ENCODE measurements at regions not wholly inside any gene's neighbourhood (a gene's known extent, or its start where the extent isn't known, plus 50 kb on each side); places are given as distances from the start of the nearest gene placed in this dataset.

GRCh38 chr20:58087562-58087858 is 140.9 kb downstream of the ANKRD60 start:
- DNase-seq, result no peak

GRCh38 chr20:58086763-58087561 is 141.5 kb downstream of the ANKRD60 start:
- peak; percentile 19 for DNase-seq

GRCh38 chr20:58084966-58085365 is 143.5 kb downstream of the ANKRD60 start:
- no peak for DNase-seq

- DNase-seq, result no peak
Observed at GRCh38 chr20:58084566-58084965, 143.9 kb downstream of the ANKRD60 start.

DNA sequence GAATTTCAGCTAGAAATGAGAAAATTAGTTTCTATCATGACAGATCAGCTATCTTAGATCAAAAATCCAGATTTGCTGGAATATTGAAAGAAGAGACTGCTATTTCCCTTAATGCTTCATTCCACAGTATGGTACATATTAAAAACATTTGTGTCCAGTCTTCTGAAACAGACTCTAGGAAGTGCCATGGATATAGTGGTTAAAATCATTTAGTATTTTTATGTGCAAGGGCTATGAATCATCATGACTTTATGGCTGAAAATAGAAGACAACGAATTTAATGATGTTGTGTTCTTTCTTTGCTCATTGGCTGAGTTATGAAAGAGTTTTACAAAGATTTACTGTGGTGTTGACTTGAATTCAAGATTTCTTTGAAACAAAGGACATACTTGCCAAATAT is 146.6 kb downstream of the ANKRD60 start:
- no peak for DNase-seq

GRCh38 chr20:58078741-58079522 is 149.5 kb downstream of the ANKRD60 start:
- no peak for DNase-seq

DNA sequence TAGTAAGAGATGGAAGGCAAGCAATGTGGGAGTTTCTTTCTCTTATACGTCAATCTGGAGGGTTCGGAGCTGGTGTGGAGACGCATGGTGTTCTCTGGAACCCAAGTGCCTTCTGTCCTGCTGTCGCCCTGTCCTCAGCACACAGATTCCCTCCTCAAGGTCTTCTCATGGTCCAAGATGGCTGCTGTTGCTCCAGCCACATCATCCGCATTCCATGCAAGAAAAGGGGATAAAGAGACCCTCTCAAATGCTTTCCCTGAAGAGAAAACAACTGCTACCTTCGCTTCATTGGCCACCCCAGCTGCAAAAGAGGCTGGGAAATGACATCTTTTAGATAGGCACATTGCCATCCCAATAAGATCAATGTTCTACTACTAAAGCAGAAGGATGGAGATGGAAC is 151.2 kb downstream of the ANKRD60 start:
- no peak for DNase-seq

DNA sequence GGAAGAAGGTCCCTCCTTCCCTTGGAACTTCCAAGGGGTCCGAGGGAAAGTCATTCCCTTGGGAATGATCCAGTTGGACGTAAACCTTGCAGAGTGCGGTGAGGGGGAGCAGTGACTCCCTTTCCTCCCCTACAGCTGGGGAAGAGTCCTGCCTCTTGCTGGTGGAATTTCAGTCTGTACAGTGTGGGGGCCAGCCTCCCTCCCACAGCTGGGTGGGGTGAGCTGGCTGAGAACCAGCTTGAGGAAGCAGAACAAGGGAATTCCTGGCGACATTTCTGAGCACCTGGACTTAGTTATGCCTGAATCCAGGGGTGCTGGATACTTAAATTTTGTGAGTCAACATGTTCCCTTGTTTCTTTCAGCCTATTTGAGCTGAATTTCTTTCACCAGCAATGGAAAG is 152.0 kb downstream of the ANKRD60 start:
- DNase-seq, result no peak

DNA sequence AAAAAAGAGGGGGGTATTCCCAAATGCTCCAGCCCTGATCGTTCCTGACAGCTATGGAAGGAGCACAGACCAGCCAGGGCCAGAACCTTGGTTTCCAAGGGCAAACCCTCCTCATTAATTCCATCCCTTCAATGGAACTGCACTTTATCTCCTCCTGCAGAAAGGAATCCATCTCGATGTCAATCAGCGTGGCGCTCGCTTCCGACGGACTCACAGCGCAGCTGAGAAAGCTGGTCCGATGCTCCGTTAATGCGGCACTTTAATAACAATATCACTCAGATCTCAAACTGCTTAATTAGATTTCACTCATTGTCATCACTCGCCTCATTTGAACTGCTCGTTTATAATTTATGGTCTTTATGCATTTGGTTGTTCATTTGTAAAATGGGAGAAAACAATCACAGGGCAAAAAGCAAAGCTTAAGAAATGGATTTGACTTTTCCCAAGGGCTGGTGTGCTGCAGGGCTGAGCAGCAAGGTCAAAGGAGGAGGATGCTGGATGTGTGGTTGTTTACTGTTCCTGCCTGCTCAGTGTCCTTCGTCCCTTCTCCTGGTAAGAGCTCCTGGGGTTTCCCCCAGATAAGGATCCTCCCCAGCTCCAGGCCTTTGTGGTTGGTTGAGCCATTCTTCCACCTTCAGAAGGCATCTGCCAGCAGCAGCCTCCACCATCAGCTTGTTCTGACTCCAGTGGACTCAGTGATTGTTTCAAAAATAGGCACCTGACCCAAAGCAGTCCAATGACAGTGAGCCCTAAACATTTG is 152.7 kb downstream of the ANKRD60 start:
- no peak for DNase-seq

DNA sequence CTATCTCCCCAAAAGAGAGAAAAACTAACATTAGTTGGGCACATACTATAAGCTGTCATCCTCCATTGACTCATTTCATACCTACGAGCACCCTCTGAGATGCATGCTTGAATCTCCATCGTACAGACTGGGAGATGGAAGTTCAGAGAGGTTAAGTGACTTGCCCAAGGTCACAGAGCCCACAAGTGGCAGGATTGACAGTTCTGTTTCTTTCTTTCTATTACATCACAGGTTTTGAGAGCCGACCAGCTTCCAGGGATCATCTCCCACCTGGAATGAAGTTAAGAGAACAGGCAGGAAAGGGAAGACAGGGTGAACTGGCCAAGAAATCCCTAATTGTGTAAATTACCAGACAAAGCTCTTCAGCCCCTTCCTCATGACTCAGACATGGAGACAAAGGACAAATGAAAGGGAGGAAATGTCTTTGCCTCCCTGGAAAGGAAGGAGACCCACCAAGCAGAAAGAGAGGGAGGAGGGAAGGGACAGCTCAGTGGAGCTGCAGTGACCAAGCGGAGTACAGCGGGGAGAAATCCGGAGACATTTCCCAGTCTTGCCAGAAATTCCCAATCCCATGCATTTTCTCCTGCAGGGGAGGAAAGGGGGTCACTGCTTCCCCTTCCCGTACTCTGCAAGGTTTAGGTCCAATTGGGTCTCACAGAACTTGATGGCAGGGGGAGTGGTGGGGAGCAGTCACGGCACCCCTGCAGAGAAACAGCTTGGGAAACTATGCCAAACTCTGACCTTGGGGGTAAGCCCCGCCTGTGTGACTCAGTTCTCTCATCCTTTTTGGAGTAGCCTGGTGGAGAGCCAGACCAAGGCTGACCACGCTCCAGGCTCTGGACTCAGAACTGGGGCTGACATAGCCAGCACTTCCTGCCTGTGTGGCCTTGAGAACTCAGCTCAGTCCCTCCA is 154.3 kb downstream of the ANKRD60 start:
- DNase-seq, result no peak

- no peak for DNase-seq
Observed at GRCh38 chr20:58072695-58073671, 155.5 kb downstream of the ANKRD60 start.

DNA sequence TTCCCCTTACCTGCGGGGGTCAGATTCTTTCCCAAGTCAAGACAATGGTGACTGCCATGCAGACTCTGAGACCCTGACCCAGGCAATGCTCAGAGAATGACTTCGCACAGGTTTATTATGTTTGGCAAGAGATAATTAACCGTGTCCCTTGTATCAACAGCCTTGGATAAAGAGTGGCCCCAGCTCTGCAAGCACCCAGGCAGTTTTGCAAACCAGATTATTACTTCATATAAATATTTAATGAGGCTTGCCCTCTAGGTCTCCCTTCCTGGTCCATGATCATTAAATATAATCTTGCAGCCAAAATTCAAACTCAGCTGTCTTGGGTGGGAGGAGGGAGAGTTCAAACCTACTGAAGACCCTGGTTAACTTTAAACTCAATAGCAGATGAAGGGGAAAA is 156.5 kb downstream of the ANKRD60 start:
- no peak for DNase-seq

DNA sequence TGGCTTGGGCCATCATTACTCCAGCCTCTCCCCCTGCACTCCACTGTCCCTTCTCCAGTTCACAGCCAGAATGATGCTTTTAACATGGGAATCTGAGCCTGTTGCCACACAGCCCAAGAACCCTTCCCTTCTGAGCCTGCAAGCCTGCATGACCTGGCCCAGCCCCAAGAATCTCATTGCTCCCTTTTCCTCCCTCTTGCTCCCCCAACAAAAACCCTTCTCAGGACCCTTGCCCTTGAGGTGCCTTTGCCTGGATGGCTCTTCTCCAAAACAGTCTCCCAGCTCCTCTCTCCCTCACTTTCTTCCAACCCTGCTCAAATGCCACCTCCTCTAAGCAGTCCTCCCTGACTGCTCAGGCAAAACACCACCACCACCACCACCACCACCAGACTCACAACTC is 157.2 kb downstream of the ANKRD60 start:
- no peak for DNase-seq

DNA sequence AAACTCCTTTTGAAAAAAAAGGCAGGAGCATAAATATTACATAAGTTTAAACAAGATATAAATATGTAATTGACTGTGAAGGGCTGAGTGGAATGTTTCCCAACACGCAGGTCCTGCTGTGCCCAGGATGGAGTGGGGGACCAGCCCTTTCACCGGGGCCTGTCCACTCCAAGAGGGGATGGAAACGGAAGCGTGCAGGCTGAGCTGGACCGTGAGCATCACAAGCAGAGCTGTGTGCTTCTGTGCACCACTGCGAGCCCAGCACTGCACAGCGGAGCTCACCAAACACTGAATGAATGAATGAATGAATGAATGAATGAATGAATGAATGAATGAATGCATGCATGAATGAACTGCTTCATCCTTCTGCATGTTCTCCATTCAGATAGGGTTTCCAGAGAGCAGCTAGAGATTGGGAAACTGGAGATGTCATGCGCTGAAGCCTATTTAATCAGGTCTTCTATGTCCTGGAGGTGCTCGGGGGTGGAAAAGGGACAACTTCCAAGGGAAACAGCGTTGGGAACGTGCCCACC is 157.7 kb downstream of the ANKRD60 start:
- DNase-seq, result no peak

- DNase-seq, result no peak
Observed at GRCh38 chr20:58069796-58070663, 158.4 kb downstream of the ANKRD60 start.

GRCh38 chr20:58069207-58069606 is 159.2 kb downstream of the ANKRD60 start:
- no peak for DNase-seq

DNA sequence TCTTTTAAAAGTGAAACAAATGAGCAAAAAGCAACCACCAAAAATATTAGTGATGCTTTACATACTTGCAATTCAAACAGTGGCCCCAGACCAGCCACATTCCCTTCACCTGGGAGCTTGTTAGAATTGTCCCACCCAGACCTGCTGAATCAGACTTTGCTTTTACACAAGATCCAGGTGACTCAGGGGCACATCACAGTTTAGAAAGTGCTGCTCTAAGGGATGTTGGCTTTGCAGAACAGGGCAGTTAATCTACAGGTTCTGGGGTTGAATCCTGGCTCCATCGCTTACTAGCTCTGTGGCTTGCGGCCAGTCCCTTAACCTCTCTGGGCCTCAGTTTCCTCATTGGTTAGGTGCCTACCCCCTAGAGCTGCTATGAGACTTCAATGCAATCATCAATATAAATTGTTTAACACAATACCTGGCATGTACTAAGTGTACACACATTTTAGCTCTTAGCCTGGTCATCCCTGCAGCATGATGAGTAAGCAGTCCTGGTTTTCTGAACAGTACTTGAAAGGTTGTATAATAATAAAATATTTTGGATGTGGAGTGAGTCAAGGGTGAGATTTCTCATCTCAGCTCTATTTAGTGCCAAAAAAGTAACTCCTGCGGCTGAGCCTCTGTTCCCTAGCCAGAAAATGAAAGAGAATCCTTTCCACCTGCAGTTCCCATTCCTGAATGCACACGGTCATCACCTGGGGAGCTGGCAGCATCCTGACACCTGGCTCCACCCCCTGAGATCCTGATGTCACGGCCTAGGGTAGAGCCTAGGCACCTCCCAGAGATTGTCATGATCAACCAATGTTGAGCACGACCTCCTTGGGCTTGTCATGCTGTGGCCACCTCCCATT is 162.7 kb downstream of the ANKRD60 start:
- no peak for DNase-seq

DNA sequence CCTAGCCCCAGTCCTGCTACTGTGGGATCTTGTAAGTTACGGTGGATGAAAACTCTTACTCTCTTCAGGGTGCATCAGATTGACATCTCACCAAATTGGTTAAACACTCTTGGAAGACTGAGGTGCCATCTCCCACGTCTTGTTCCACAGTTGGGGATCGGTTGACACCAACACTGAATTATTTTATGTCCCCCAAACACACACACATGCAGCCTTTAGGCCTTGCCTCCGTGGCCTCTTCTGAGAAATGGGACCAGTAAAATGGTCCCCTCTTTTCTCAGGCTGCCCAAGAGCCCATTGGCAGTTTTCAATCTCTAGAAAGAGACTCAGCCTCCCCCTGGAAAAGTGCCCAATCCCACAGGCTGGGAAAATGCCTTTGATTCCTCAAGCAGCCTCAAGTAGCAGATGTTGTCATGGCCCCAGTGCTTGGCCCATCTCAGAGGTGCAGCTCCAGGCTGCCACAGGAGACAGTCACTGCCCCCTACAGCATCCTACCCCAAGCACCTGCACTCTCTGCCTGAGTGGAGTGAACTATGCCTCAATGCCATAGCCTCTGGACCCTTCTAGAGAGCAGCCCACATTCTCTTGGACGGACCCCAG is 163.9 kb downstream of the ANKRD60 start:
- DNase-seq, result no peak

GRCh38 chr20:58059260-58059544 is 169.3 kb downstream of the ANKRD60 start:
- DNase-seq, result no peak

Measured in CD4-positive, alpha-beta T cell treated with Interleukin-17A for 1 hour (primary cell).